ENCODE measurements at regions not wholly inside any gene's neighbourhood (a gene's known extent, or its start where the extent isn't known, plus 50 kb on each side); places are given as distances from the start of the nearest gene placed in this dataset.
"Not testable (repeated sequence)": the region's sequence is repeated elsewhere in the genome, so short reads cannot be mapped to it uniquely, and the experiment has no call there.

DNA sequence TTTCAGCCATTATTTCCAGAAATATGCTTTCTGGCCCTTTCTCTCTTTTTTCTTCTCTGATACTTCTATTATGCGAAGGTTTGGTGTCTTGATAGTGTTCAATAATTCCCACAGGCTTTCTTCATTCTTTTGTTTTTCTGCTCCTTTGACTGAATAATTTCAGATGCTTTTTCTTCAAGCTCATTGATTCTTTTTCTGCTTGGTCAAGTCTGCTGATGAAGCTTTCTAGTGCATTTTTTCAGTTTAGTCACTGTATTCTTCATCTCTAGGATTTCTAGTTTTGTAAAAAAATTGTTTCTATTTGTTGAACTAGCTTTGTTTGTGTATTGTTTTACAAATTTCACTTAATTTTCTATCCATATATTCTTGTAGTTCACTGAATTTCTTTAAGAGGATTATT, 304.0 kb upstream of the TARS1 start:
- DNase-seq: no peak
- Mint-ChIP-seq H3K27ac (no peak overlapping the region), H3K4me1 (no peaks in the 10 kb centered on the region), H3K4me3 (no peak overlapping the region), H3K36me3 (ENCODE audit: low read depth) (peaks cover 1% of the 10 kb centered on the region), H3K9me3 (peaks cover 36% of the 10 kb centered on the region), H3K27me3 (ENCODE audit: insufficient read depth) (no peaks in the 10 kb centered on the region)
- Histone ChIP-seq H3K4me1 (ENCODE audit: control insufficient read depth, insufficient read depth, low read length) (no peaks in the 10 kb centered on the region), H3K9ac (ENCODE audit: extremely low read depth, low read length, poor library complexity, severe bottlenecking) (no peak overlapping the region), H3K27ac (ENCODE audit: low read depth, low read length) (no peak overlapping the region), H3K9me3 (ENCODE audit: control insufficient read depth, low read length) (peaks cover 29% of the 10 kb centered on the region), H3K36me3 (ENCODE audit: control insufficient read depth, insufficient read depth, low read length) (no peaks in the 10 kb centered on the region), H3K27me3 (ENCODE audit: control insufficient read depth, insufficient read depth, low read length, poor library complexity, severe bottlenecking) (no peaks in the 10 kb centered on the region), H3K4me3 (ENCODE audit: low read length) (no peak overlapping the region)
- TF ChIP-seq, protein P1, sequence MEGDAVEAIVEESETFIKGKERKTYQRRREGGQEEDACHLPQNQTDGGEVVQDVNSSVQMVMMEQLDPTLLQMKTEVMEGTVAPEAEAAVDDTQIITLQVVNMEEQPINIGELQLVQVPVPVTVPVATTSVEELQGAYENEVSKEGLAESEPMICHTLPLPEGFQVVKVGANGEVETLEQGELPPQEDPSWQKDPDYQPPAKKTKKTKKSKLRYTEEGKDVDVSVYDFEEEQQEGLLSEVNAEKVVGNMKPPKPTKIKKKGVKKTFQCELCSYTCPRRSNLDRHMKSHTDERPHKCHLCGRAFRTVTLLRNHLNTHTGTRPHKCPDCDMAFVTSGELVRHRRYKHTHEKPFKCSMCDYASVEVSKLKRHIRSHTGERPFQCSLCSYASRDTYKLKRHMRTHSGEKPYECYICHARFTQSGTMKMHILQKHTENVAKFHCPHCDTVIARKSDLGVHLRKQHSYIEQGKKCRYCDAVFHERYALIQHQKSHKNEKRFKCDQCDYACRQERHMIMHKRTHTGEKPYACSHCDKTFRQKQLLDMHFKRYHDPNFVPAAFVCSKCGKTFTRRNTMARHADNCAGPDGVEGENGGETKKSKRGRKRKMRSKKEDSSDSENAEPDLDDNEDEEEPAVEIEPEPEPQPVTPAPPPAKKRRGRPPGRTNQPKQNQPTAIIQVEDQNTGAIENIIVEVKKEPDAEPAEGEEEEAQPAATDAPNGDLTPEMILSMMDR (conservative IDR thresholded peaks at IDR 0.05): no peak
- 93 to 100% methylated on average over 1 of the region's 1 CpG for WGBS, 2 experiments (ENCODE audit: insufficient coverage in 1 of 2, insufficient read length in 1 of 2)

DNA sequence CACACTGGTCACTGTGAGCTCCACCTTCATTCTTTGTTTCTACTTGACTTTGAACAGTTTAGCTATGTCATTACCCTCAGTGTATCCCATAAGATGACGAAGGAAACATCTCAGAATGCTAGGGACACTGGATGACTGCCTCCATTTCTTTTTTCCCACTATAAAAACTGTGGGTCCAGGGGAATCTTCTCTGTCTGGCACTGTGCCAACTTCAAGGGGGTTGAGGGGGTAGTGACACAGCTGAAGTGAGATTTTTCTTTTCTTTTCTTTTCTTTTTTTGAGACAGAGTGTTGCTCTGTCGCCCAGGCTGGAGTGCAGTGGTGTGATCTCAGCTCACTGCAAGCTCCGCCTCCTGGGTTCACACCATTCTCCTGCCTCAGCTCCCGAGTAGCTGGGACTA, 302.6 kb upstream of the TARS1 start:
- not testable (repeated sequence) for H3K4me3 ChIP-seq (ENCODE audit: low read length); H3K4me3 Mint-ChIP-seq; H3K36me3 ChIP-seq (ENCODE audit: control insufficient read depth, insufficient read depth, low read length); H3K27me3 ChIP-seq (ENCODE audit: control insufficient read depth, insufficient read depth, low read length, poor library complexity, severe bottlenecking); H3K36me3 Mint-ChIP-seq (ENCODE audit: low read depth); H3K27ac Mint-ChIP-seq; DNase-seq; H3K4me1 ChIP-seq (ENCODE audit: control insufficient read depth, insufficient read depth, low read length); H3K27me3 Mint-ChIP-seq (ENCODE audit: insufficient read depth); H3K9ac ChIP-seq (ENCODE audit: extremely low read depth, low read length, poor library complexity, severe bottlenecking); H3K4me1 Mint-ChIP-seq; H3K27ac ChIP-seq (ENCODE audit: low read depth, low read length)
- peaks cover 29% of the 10 kb centered on the region for H3K9me3 ChIP-seq (ENCODE audit: control insufficient read depth, low read length)
- WGBS, 2 experiments (ENCODE audit: insufficient coverage in 1 of 2, insufficient read length in 1 of 2): 68 to 100% methylated on average over 2 to 4 of the region's 4 CpGs
- peaks cover 24% of the 10 kb centered on the region for H3K9me3 Mint-ChIP-seq

DNA sequence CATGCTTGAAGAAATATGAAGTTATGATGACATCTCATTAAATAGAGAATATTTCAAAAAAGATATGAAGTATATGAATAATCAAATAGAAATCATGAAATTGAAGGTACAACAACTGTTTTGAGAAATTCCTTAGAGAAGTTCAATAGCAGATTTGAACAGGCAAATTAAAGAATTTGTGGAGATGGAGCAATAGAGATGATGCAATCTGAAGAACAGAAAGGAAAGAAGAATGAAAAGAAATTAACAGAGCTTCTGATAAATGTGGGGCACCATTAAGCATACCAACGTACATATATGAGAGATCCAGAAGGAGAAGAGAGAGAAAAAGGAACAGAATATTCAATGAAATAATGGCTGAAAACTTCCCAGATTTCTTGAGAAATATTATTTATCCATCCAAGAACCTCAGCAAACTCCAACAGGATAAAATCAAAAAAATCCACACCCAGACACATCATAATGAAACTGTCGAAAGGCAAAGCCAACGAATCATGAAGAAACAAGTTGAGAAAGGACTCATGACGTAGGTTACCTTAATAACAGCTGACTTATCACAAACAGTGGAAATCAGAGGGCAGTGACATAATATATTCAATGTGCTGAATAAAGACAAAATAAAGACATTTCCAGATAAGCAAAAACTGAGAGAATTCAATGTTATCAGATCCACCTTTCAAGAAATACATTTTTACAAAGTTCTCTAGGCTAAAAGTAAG, 297.2 kb upstream of the TARS1 start:
- WGBS, 2 experiments (ENCODE audit: insufficient coverage in 1 of 2, insufficient read length in 1 of 2): 98% methylated on average over 4 of the region's 4 CpGs; no CpG with 5 or more reads in 1 of the 2 experiments
- no peaks in the 10 kb centered on the region for H3K9me3 ChIP-seq (ENCODE audit: control insufficient read depth, low read length)

More for the DNA sequence above, 297.2 kb upstream of the TARS1 start:
- Histone ChIP-seq H3K4me1 (ENCODE audit: control insufficient read depth, insufficient read depth, low read length) (no peaks in the 10 kb centered on the region), H3K27ac (ENCODE audit: low read depth, low read length) (no peak overlapping the region), H3K27me3 (ENCODE audit: control insufficient read depth, insufficient read depth, low read length, poor library complexity, severe bottlenecking) (no peaks in the 10 kb centered on the region), H3K36me3 (ENCODE audit: control insufficient read depth, insufficient read depth, low read length) (no peaks in the 10 kb centered on the region), H3K9ac (ENCODE audit: extremely low read depth, low read length, poor library complexity, severe bottlenecking) (no peak overlapping the region), H3K4me3 (ENCODE audit: low read length) (no peak overlapping the region)
- no peaks in the 10 kb centered on the region for H3K4me1 Mint-ChIP-seq
- TF ChIP-seq, protein P1 (conservative IDR thresholded peaks at IDR 0.05): no peak
- no peak overlapping the region for H3K27ac Mint-ChIP-seq
- no peaks in the 10 kb centered on the region for H3K27me3 Mint-ChIP-seq (ENCODE audit: insufficient read depth)
- H3K4me3 Mint-ChIP-seq: no peak overlapping the region
- DNase-seq: no peak
- H3K9me3 Mint-ChIP-seq: no peaks in the 10 kb centered on the region
- no peaks in the 10 kb centered on the region for H3K36me3 Mint-ChIP-seq (ENCODE audit: low read depth)
